Neural cell (in vitro differentiated cells): ENCODE measurements at regions not wholly inside any gene's neighbourhood (a gene's known extent, or its start where the extent isn't known, plus 50 kb on each side); places are given as distances from the start of the nearest gene placed in this dataset.

ENCODE experiments used
- EP300 ChIP-seq: fragments of 450-650 bp; conservative IDR thresholded peaks from 2 replicates; pipeline ENCODE4 v1.6.1; 2014; ENCODE audit warnings: antibody characterized with exemption, mild to moderate bottlenecking, moderate library complexity; ENCODE audit not compliant: poor library complexity, severe bottlenecking
- EZH2 ChIP-seq: fragments of 200-600, 300-800 bp; shearing (Covaris generic), sonication (generic); IDR thresholded peaks from 2 replicates; pipeline ENCODE4 v1.6.1; 2014; ENCODE audit warnings: antibody characterized with exemption, low read length, borderline replicate concordance, mild to moderate bottlenecking; ENCODE audit not compliant: insufficient read depth, poor library complexity, severe bottlenecking
- RAD21 ChIP-seq: fragments of 450-650 bp; conservative IDR thresholded peaks from 2 replicates; pipeline ENCODE4 v1.6.1; 2014; ENCODE audit warnings: antibody characterized with exemption, mild to moderate bottlenecking, moderate library complexity
- SMC3 ChIP-seq: fragments of 450-650 bp; conservative IDR thresholded peaks from 2 replicates; pipeline ENCODE4 v1.6.1; 2014; ENCODE audit warnings: antibody characterized with exemption, mild to moderate bottlenecking, moderate library complexity; ENCODE audit not compliant: poor library complexity
- TAF1 ChIP-seq: IDR thresholded peaks from 2 replicates; pipeline ENCODE4 v1.6.1; 2012; ENCODE audit warnings: low read depth
- TF ChIP-seq, protein P1 (sequence below): fragments of 450-650 bp; IDR thresholded peaks from 2 replicates; pipeline ENCODE4 v1.5.1; 2014; ENCODE audit warnings: antibody characterized with exemption, mild to moderate bottlenecking, moderate library complexity; ENCODE audit not compliant: poor library complexity, severe bottlenecking

DNA sequence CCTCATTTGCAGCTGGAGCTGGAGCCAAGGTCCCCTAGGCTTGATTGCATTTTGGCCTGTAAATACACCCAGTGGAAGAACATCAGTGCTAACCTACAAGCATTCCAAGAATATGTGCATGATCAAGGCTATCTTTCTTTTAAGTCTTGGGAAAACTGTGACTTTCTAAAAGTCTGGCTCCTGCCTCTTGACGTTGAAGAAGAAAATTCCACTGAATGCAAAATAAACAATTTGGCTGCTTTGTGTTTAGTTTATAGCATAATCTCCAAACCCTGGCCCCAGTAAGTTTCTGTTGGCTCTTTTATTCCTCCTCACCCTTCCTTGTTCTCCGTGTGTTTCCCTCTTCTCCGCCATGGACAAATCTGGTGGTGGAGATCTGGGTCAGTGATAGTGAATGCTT is 109.3 kb upstream of the TLE1 start:
- TF ChIP-seq EZH2: no peak
- TF ChIP-seq, protein P1, sequence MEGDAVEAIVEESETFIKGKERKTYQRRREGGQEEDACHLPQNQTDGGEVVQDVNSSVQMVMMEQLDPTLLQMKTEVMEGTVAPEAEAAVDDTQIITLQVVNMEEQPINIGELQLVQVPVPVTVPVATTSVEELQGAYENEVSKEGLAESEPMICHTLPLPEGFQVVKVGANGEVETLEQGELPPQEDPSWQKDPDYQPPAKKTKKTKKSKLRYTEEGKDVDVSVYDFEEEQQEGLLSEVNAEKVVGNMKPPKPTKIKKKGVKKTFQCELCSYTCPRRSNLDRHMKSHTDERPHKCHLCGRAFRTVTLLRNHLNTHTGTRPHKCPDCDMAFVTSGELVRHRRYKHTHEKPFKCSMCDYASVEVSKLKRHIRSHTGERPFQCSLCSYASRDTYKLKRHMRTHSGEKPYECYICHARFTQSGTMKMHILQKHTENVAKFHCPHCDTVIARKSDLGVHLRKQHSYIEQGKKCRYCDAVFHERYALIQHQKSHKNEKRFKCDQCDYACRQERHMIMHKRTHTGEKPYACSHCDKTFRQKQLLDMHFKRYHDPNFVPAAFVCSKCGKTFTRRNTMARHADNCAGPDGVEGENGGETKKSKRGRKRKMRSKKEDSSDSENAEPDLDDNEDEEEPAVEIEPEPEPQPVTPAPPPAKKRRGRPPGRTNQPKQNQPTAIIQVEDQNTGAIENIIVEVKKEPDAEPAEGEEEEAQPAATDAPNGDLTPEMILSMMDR: no peak
- no peak for TF ChIP-seq EP300
- TF ChIP-seq RAD21: no peak
- TF ChIP-seq SMC3: no peak
- TF ChIP-seq TAF1: no peak
